ENCODE measurements at regions not wholly inside any gene's neighbourhood (a gene's known extent, or its start where the extent isn't known, plus 50 kb on each side); places are given as distances from the start of the nearest gene placed in this dataset.

DNA sequence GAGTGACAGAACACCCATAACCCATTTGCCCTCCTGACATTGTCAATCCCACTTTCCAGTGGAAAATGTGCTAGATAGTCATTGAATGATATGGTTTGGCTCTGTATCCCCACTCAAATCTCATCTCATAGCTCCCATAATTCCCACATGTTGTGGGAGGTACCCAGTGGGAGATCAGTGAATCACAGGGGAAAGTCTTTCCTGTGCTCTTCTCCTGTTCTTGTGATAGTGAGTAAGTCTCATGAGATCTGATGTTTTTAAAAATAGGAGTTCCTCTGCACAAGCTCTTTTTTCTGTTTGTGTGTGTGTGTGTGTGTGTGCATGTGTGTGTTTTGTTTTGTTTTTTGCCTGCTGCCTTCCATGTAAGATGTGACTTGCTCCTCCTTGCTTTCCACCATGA lies 191.7 kb downstream of the ARRDC4 start:
- Histone ChIP-seq H3K9me3 (no peaks in the 10 kb centered on the region), H3K4me1 (no peaks in the 10 kb centered on the region), H3K27ac (no peak overlapping the region), H3K36me3 (no peaks in the 10 kb centered on the region), H3K27me3 (peaks cover 7% of the 10 kb centered on the region), H3K4me3 (no peak overlapping the region)
- no peak for ATAC-seq
- TF ChIP-seq EP300 (IDR thresholded peaks at IDR 0.05) (no peak), POLR2AphosphoS5 (IDR thresholded peaks at IDR 0.05) (no peak), POLR2A (IDR thresholded peaks at IDR 0.05) (no peak)
- TF ChIP-seq, protein P1, sequence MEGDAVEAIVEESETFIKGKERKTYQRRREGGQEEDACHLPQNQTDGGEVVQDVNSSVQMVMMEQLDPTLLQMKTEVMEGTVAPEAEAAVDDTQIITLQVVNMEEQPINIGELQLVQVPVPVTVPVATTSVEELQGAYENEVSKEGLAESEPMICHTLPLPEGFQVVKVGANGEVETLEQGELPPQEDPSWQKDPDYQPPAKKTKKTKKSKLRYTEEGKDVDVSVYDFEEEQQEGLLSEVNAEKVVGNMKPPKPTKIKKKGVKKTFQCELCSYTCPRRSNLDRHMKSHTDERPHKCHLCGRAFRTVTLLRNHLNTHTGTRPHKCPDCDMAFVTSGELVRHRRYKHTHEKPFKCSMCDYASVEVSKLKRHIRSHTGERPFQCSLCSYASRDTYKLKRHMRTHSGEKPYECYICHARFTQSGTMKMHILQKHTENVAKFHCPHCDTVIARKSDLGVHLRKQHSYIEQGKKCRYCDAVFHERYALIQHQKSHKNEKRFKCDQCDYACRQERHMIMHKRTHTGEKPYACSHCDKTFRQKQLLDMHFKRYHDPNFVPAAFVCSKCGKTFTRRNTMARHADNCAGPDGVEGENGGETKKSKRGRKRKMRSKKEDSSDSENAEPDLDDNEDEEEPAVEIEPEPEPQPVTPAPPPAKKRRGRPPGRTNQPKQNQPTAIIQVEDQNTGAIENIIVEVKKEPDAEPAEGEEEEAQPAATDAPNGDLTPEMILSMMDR (IDR thresholded peaks at IDR 0.05): no peak

GRCh38 chr15:98154863-98155262 lies 194.4 kb downstream of the ARRDC4 start:
- WGBS, 2 donors (ENCODE audit: low coverage in 1 of 2): 30 to 35% methylated on average over 3 to 4 of the region's 4 CpGs
- H3K27ac ChIP-seq: no peak overlapping the region
- no peaks in the 10 kb centered on the region for H3K27me3 ChIP-seq
- H3K36me3 ChIP-seq: no peaks in the 10 kb centered on the region
- no peaks in the 10 kb centered on the region for H3K4me1 ChIP-seq
- no peak for TF ChIP-seq POLR2A (IDR thresholded peaks at IDR 0.05)
- no peak overlapping the region for H3K4me3 ChIP-seq
- no peaks in the 10 kb centered on the region for H3K9me3 ChIP-seq
- ATAC-seq: no peak

- no peak for ATAC-seq
- H3K4me3 ChIP-seq: no peak overlapping the region
- H3K27me3 ChIP-seq: no peaks in the 10 kb centered on the region
- 89 to 100% methylated on average over 1 of the region's 1 CpG for WGBS, 2 donors (ENCODE audit: low coverage in 1 of 2)
- TF ChIP-seq POLR2AphosphoS5 (IDR thresholded peaks at IDR 0.05): no peak
- TF ChIP-seq, protein P1 (IDR thresholded peaks at IDR 0.05): no peak
- TF ChIP-seq EP300 (IDR thresholded peaks at IDR 0.05): no peak
- TF ChIP-seq POLR2A (IDR thresholded peaks at IDR 0.05): no peak
- H3K9me3 ChIP-seq: no peaks in the 10 kb centered on the region
- H3K4me1 ChIP-seq: no peaks in the 10 kb centered on the region
- no peak overlapping the region for H3K27ac ChIP-seq
- H3K36me3 ChIP-seq: no peaks in the 10 kb centered on the region
These were observed 194.9 kb downstream of the ARRDC4 start for GRCh38 chr15:98155356-98155755.

- Histone ChIP-seq H3K9me3 (no peaks in the 10 kb centered on the region), H3K4me1 (no peaks in the 10 kb centered on the region), H3K27ac (no peak overlapping the region), H3K27me3 (peaks cover 10% of the 10 kb centered on the region), H3K4me3 (no peak overlapping the region), H3K36me3 (no peaks in the 10 kb centered on the region)
- WGBS, 2 donors (ENCODE audit: low coverage in 1 of 2): 44 to 47% methylated on average over 6 to 8 of the region's 8 CpGs
- ATAC-seq: no peak
- no peak for TF ChIP-seq POLR2A (IDR thresholded peaks at IDR 0.05)
- TF ChIP-seq, protein P1 (IDR thresholded peaks at IDR 0.05): no peak
- no peak for TF ChIP-seq EP300 (IDR thresholded peaks at IDR 0.05)
- no peak for TF ChIP-seq POLR2AphosphoS5 (IDR thresholded peaks at IDR 0.05)
These were observed 199.7 kb downstream of the ARRDC4 start for GRCh38 chr15:98160236-98160635.

GRCh38 chr15:98163319-98164045 lies 203.0 kb downstream of the ARRDC4 start:
- peaks cover 10% of the 10 kb centered on the region for H3K27me3 ChIP-seq
- H3K4me1 ChIP-seq: no peaks in the 10 kb centered on the region
- no peak for ATAC-seq
- H3K9me3 ChIP-seq: no peaks in the 10 kb centered on the region
- no peaks in the 10 kb centered on the region for H3K36me3 ChIP-seq
- TF ChIP-seq, protein P1 (IDR thresholded peaks at IDR 0.05): no peak
- TF ChIP-seq POLR2AphosphoS5 (IDR thresholded peaks at IDR 0.05) (no peak), EP300 (IDR thresholded peaks at IDR 0.05) (no peak), POLR2A (IDR thresholded peaks at IDR 0.05) (no peak)
- WGBS, 2 donors (ENCODE audit: low coverage in 1 of 2): 62 to 80% methylated on average over 2 to 4 of the region's 23 CpGs
- no peak overlapping the region for H3K4me3 ChIP-seq
- no peak overlapping the region for H3K27ac ChIP-seq

Data from gastroesophageal sphincter (tissue), 4 donors.